K562 (cell line): ENCODE measurements at regions not wholly inside any gene's neighbourhood (a gene's known extent, or its start where the extent isn't known, plus 50 kb on each side); places are given as distances from the start of the nearest gene placed in this dataset.

Experiments used
- ATAC-seq: fragments of 200-7000 bp; cut with Tn5 transposase; 3 replicates; pipeline ENCODE4 v1.9.1; 2020; ENCODE audit warnings: moderate library complexity
- BruUV-seq: library from RNA; stranded (reverse); fragments of 400-500 nt; replicated peaks from 2 replicates; lab custom pipeline; 2021; lab: Mats Ljungman, UMichigan
- CTCF ChIA-PET: fragments of 300-600 bp; formaldehyde crosslinking; extraction: SDS; loops from one replicate; lab custom pipeline; 2021; ENCODE audit warnings: low intra/inter-chr PET ratio; lab: Yijun Ruan, JAX
- POLR2A ChIA-PET: fragments of 300-600, 350-650 bp; sonication (Branson Sonifier 250); formaldehyde crosslinking; extraction: SDS; loops from one replicate; lab custom pipeline; 2021; ENCODE audit warnings: antibody characterized with exemption, inconsistent platforms; lab: Yijun Ruan, JAX
- DNase-seq, 4 experiments: peaks; one replicate each; pipeline versions ENCODE4 v3.0.0 to v3.0.0-alpha.2; 2011 to 2018; ENCODE audit warnings: low spot score in 3 of 4, mixed read lengths in 3 of 4; ENCODE audit errors: extremely low read depth in 1 of 4
- FAIRE-seq: peaks from 2 replicates; lab custom pipeline; 2011; peaks lifted over from hg19 to GRCh38; lab: Jason Lieb, UNC
- H2AFZ ChIP-seq: 2 replicates; pipeline ENCODE4 v1.6.0; 2011; ENCODE audit warnings: low read depth, low read length, control low read depth, inconsistent platforms
- H3K27ac ChIP-seq: fragments of 200-600 bp; 3 replicates; pipeline ENCODE4 v1.8.0; 2011; ENCODE audit warnings: low read depth, mild to moderate bottlenecking, control low read depth, inconsistent platforms, low read length, moderate library complexity, mixed read lengths; ENCODE audit errors: extremely low read depth
- H3K27me3 ChIP-seq, 2 experiments: fragments of 300-600 bp in 1 of 2; 2 replicates in 1 of 2; 3 replicates in 1 of 2; pipeline versions ENCODE4 v1.6.0 to v1.8.0; 2011; ENCODE audit warnings: inconsistent platforms in 2 of 2, low read length in 2 of 2, mild to moderate bottlenecking in 1 of 2, mixed read lengths in 1 of 2, moderate library complexity in 1 of 2; ENCODE audit not compliant: control insufficient read depth in 2 of 2, insufficient read depth in 2 of 2
- H3K36me3 ChIP-seq: fragments of 300-600 bp; 3 replicates; pipeline ENCODE4 v1.8.0; 2011; ENCODE audit warnings: mild to moderate bottlenecking, low read length, inconsistent platforms; ENCODE audit not compliant: control insufficient read depth, insufficient read depth
- H3K4me1 ChIP-seq, 2 experiments: fragments of 200-600 bp in 1 of 2; replicated peaks in 1 of 2; 2 replicates in 1 of 2; 3 replicates in 1 of 2; pipeline versions ENCODE4 v1.5.1 to v1.8.0; 2011; ENCODE audit warnings: inconsistent platforms in 2 of 2, low read length in 2 of 2, mild to moderate bottlenecking in 1 of 2, mixed read lengths in 1 of 2, moderate library complexity in 1 of 2; ENCODE audit not compliant: control insufficient read depth in 2 of 2, insufficient read depth in 2 of 2
- H3K4me2 ChIP-seq: 2 replicates; pipeline ENCODE4 v1.6.1; 2011; ENCODE audit warnings: low read length, control low read depth, inconsistent platforms, mixed read lengths; ENCODE audit not compliant: insufficient read depth
- H3K4me3 ChIP-seq: fragments of 200-600 bp; sonication (generic), shearing (Covaris generic); 2 replicates; pipeline ENCODE4 v1.5.1; 2016; ENCODE audit warnings: control low read depth, inconsistent platforms
- H3K79me2 ChIP-seq: fragments of 200-600 bp; 3 replicates; pipeline ENCODE4 v1.8.0; 2011; ENCODE audit warnings: low read length, inconsistent platforms; ENCODE audit not compliant: control insufficient read depth, insufficient read depth
- H3K9ac ChIP-seq, 2 experiments: 2 replicates each; pipeline versions ENCODE4 v1.6.0 to v1.6.1; 2011; ENCODE audit warnings: low read depth in 2 of 2, low read length in 2 of 2, control low read depth in 1 of 2, inconsistent platforms in 1 of 2, mild to moderate bottlenecking in 1 of 2, mixed read lengths in 1 of 2; ENCODE audit not compliant: insufficient read depth in 1 of 2
- H3K9me1 ChIP-seq: one replicate; pipeline ENCODE4 v1.6.0; 2011; ENCODE audit warnings: inconsistent platforms, mild to moderate bottlenecking, low read length, moderate library complexity; ENCODE audit not compliant: control insufficient read depth, insufficient read depth
- H3K9me3 ChIP-seq: replicated peaks from 2 replicates; pipeline ENCODE4 v1.5.1; 2011; ENCODE audit warnings: low read depth, low read length, inconsistent platforms; ENCODE audit not compliant: control insufficient read depth, insufficient read depth
- H4K20me1 ChIP-seq: replicated peaks from 2 replicates; pipeline ENCODE4 v1.6.1; 2011; ENCODE audit warnings: low read length, inconsistent platforms, mixed read lengths; ENCODE audit not compliant: control insufficient read depth, insufficient read depth
- ARID2 ChIP-seq: fragments of 450-650 bp; IDR thresholded peaks from 2 replicates; pipeline ENCODE4 v1.6.1; 2017; ENCODE audit warnings: antibody characterized with exemption, mild to moderate bottlenecking
- ATF7 ChIP-seq: fragments of 450-650 bp; IDR thresholded peaks from 2 replicates; pipeline ENCODE4 v1.7.1; 2014; ENCODE audit warnings: mild to moderate bottlenecking, moderate library complexity
- PHF20 ChIP-seq: fragments of 450-650 bp; IDR thresholded peaks from 2 replicates; pipeline ENCODE4 v1.6.1; 2018; ENCODE audit not compliant: partially characterized antibody
- SUPT5H ChIP-seq: fragments of 450-650 bp; IDR thresholded peaks from 2 replicates; pipeline ENCODE4 v1.6.1; 2016
- TGIF2 ChIP-seq: sonication (generic); formaldehyde crosslinking; IDR thresholded peaks from 2 replicates; pipeline ENCODE4 v1.8.1; 2022; ENCODE audit warnings: mild to moderate bottlenecking, missing genetic modification reagents, moderate library complexity
- ZFP36 ChIP-seq: fragments of 150-350 bp; IDR thresholded peaks from 2 replicates; pipeline ENCODE4 v1.6.1; 2018; ENCODE audit warnings: low read length, low read depth; ENCODE audit not compliant: partially characterized antibody
- ZNF511 ChIP-seq: sonication (generic); formaldehyde crosslinking; IDR thresholded peaks from 2 replicates; pipeline ENCODE4 v1.8.0; 2022; ENCODE audit warnings: mild to moderate bottlenecking, missing genetic modification reagents
- ZNF57 ChIP-seq: fragments of 450-650 bp; formaldehyde crosslinking; IDR thresholded peaks from 2 replicates; pipeline ENCODE4 v1.4.0; 2020; ENCODE audit warnings: mild to moderate bottlenecking, moderate library complexity
- ZNF717 ChIP-seq: fragments of 250-450 bp; sonication (Bioruptor Pico); IDR thresholded peaks from 2 replicates; pipeline ENCODE4 v1.5.0; 2021
- WGBS: fragments of 100-300 bp; shearing (Covaris generic); methylation state at CpG from one replicate; pipeline ENCODE4 v1.1.6; 2016; ENCODE audit warnings: low coverage, mixed read lengths; ENCODE audit not compliant: insufficient coverage; ENCODE audit errors: missing lambda C conversion rate; 5-methylcytosine and 5-hydroxymethylcytosine counted together
- in situ Hi-C: fragments of 300-500 bp; cut with MboI; formaldehyde crosslinking; loops from 4 replicates; pipeline ENCODE4 v1.15.0; 2018; ENCODE audit warnings: inconsistent platforms, mixed read lengths
- intact Hi-C: fragments of 100-400 bp; cut with micrococcal nuclease; formaldehyde crosslinking; loops from 2 replicates; pipeline ENCODE4 v1.14.2; 2022
- TF ChIP-seq, protein P1 (sequence below): fragments of 250-450 bp; sonication (Bioruptor Pico); IDR thresholded peaks from 2 replicates; pipeline ENCODE4 v1.4.0; 2020; ENCODE audit warnings: mild to moderate bottlenecking, moderate library complexity
- TF ChIP-seq, protein P2 (sequence below): sonication (generic); formaldehyde crosslinking; IDR thresholded peaks from 2 replicates; pipeline ENCODE4 v1.8.1; 2023; ENCODE audit warnings: mild to moderate bottlenecking, missing genetic modification reagents
- TF ChIP-seq, protein P3 (sequence below): fragments of 250-450 bp; sonication (Bioruptor Pico); IDR thresholded peaks from 2 replicates; pipeline ENCODE4 v1.4.0; 2020; ENCODE audit warnings: mild to moderate bottlenecking

DNA sequence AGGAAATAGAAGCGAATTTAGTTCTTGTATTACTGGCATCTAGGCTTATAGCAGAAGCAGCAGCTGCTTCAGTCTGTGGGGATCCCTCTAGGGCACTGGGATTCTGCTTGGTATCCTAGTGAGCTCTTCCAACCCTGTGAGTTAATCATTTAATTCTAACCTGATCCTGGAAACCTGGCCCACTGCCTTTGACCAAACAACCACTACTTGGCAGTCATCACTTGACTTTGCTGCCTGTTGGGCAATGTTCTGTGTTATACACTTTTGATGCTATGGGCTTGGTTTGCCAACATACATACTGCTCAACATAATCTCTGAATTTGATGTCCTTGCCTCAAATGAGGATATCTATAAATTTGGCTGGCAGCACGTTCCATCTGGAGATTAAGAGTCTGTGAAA is 813.4 kb downstream of the ANKRD7 start:
- Histone ChIP-seq H3K79me2 (no peaks in the 10 kb centered on the region), H3K4me3 (no peak overlapping the region), H3K9ac (no peak overlapping the region), H3K4me1 (no peaks in the 10 kb centered on the region), H3K27me3 (no peaks in the 10 kb centered on the region), H3K9me1 (no peaks in the 10 kb centered on the region), H3K9me3 (0 out of 2 replicates have a peak, but pooled peaks cover 3% of the 10 kb centered on the region), H2AFZ (no peak overlapping the region)
- CTCF ChIA-PET: no interaction called here
- WGBS: 4% methylated on average over 2 of the region's 2 CpGs
- FAIRE-seq: no peak
- ATAC-seq: no peak
- POLR2A ChIA-PET: no interaction called here
- intact Hi-C loops: no loop called here
- DNase-seq: no peak
- in situ Hi-C loops: no loop called here
- TF ChIP-seq SUPT5H (no peak), ZNF717 (CRISPR knock-in tag) (no peak), PHF20 (no peak)
- TF ChIP-seq, protein P1, sequence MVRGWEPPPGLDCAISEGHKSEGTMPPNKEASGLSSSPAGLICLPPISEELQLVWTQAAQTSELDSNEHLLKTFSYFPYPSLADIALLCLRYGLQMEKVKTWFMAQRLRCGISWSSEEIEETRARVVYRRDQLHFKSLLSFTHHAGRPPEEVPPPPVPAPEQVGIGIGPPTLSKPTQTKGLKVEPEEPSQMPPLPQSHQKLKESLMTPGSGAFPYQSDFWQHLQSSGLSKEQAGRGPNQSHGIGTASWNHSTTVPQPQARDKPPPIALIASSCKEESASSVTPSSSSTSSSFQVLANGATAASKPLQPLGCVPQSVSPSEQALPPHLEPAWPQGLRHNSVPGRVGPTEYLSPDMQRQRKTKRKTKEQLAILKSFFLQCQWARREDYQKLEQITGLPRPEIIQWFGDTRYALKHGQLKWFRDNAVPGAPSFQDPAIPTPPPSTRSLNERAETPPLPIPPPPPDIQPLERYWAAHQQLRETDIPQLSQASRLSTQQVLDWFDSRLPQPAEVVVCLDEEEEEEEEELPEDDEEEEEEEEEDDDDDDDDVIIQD: no peak
- TF ChIP-seq, all 486 proteins: peak for 0
- no TSS peak for BruUV-seq
- H3K36me3 ChIP-seq: no peaks in the 10 kb centered on the region
- H4K20me1 ChIP-seq: no peaks in the 10 kb centered on the region
- no peak overlapping the region for H3K27ac ChIP-seq
- H3K4me2 ChIP-seq: no peak overlapping the region

GRCh38 chr7:119046068-119046467 is 821.6 kb downstream of the ANKRD7 start:
- no peak overlapping the region for H3K4me2 ChIP-seq
- H3K4me1 ChIP-seq: no peaks in the 10 kb centered on the region
- intact Hi-C loops: no loop called here
- FAIRE-seq: no peak
- H3K79me2 ChIP-seq: no peaks in the 10 kb centered on the region
- WGBS: 6% methylated on average over 1 of the region's 1 CpG
- no peak overlapping the region for H3K27ac ChIP-seq
- ChIA-PET CTCF (no interaction called here), POLR2A (interaction anchor here (1.0 kb wide), 1 partner anchor 18 kb away, joined by 3 read pairs; no protein-coding TSS in a partner anchor)
- in situ Hi-C loops: no loop called here
- H3K9ac ChIP-seq: no peak overlapping the region
- H4K20me1 ChIP-seq: no peaks in the 10 kb centered on the region
- H3K9me1 ChIP-seq: no peaks in the 10 kb centered on the region
- no peaks in the 10 kb centered on the region for H3K27me3 ChIP-seq
- 0 out of 2 replicates have a peak, but pooled peaks cover 2% of the 10 kb centered on the region for H3K9me3 ChIP-seq
- DNase-seq: no peak
- BruUV-seq: no TSS peak
- H2AFZ ChIP-seq: no peak overlapping the region
- no peaks in the 10 kb centered on the region for H3K36me3 ChIP-seq
- no peak for ATAC-seq
- H3K4me3 ChIP-seq: no peak overlapping the region
- TF ChIP-seq TGIF2 (CRISPR knock-in tag): no peak
- TF ChIP-seq, protein P2, sequence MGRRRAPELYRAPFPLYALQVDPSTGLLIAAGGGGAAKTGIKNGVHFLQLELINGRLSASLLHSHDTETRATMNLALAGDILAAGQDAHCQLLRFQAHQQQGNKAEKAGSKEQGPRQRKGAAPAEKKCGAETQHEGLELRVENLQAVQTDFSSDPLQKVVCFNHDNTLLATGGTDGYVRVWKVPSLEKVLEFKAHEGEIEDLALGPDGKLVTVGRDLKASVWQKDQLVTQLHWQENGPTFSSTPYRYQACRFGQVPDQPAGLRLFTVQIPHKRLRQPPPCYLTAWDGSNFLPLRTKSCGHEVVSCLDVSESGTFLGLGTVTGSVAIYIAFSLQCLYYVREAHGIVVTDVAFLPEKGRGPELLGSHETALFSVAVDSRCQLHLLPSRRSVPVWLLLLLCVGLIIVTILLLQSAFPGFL (CRISPR knock-in tag): no peak
- no peak for TF ChIP-seq ZNF57
- TF ChIP-seq ATF7: no peak
- TF ChIP-seq, protein P3, sequence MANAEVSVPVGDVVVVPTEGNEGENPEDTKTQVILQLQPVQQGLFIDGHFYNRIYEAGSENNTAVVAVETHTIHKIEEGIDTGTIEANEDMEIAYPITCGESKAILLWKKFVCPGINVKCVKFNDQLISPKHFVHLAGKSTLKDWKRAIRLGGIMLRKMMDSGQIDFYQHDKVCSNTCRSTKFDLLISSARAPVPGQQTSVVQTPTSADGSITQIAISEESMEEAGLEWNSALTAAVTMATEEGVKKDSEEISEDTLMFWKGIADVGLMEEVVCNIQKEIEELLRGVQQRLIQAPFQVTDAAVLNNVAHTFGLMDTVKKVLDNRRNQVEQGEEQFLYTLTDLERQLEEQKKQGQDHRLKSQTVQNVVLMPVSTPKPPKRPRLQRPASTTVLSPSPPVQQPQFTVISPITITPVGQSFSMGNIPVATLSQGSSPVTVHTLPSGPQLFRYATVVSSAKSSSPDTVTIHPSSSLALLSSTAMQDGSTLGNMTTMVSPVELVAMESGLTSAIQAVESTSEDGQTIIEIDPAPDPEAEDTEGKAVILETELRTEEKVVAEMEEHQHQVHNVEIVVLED (CRISPR knock-in tag): no peak
- TF ChIP-seq ZFP36: no peak
- TF ChIP-seq ZNF717 (CRISPR knock-in tag): no peak
- TF ChIP-seq ZNF511 (CRISPR knock-in tag): no peak
- TF ChIP-seq ARID2: no peak
